GM12873 (cell line): ENCODE measurements at regions not wholly inside any gene's neighbourhood (a gene's known extent, or its start where the extent isn't known, plus 50 kb on each side); places are given as distances from the start of the nearest gene placed in this dataset.

Experiments used
- TF ChIP-seq, protein P1 (sequence below): IDR thresholded peaks from 2 replicates; pipeline ENCODE4 v1.5.1; 2012; ENCODE audit warnings: low read depth, mild to moderate bottlenecking, moderate library complexity, low read length, control low read depth; ENCODE audit not compliant: insufficient read depth; ENCODE audit errors: missing control alignments

DNA sequence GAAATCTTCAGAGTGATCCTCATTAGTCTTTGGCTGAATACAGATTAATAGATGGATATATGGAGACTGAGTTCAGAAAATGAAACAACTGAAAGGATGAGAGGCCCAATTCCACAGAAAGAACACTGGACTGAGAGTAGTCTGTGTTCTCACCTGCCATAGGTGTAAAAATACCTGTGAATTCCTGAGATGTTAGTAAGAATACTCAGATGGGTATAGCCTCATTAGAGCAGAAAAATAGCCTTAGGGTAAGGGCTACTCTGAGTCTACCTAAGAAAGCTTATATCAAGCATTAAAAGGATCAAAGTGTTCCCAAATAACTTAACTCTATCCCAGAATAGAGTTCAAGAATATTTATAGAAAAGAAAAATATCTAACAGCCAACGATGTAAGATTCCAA, 1510.3 kb upstream of the SEL1L start:
- TF ChIP-seq, protein P1, sequence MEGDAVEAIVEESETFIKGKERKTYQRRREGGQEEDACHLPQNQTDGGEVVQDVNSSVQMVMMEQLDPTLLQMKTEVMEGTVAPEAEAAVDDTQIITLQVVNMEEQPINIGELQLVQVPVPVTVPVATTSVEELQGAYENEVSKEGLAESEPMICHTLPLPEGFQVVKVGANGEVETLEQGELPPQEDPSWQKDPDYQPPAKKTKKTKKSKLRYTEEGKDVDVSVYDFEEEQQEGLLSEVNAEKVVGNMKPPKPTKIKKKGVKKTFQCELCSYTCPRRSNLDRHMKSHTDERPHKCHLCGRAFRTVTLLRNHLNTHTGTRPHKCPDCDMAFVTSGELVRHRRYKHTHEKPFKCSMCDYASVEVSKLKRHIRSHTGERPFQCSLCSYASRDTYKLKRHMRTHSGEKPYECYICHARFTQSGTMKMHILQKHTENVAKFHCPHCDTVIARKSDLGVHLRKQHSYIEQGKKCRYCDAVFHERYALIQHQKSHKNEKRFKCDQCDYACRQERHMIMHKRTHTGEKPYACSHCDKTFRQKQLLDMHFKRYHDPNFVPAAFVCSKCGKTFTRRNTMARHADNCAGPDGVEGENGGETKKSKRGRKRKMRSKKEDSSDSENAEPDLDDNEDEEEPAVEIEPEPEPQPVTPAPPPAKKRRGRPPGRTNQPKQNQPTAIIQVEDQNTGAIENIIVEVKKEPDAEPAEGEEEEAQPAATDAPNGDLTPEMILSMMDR: no peak

DNA sequence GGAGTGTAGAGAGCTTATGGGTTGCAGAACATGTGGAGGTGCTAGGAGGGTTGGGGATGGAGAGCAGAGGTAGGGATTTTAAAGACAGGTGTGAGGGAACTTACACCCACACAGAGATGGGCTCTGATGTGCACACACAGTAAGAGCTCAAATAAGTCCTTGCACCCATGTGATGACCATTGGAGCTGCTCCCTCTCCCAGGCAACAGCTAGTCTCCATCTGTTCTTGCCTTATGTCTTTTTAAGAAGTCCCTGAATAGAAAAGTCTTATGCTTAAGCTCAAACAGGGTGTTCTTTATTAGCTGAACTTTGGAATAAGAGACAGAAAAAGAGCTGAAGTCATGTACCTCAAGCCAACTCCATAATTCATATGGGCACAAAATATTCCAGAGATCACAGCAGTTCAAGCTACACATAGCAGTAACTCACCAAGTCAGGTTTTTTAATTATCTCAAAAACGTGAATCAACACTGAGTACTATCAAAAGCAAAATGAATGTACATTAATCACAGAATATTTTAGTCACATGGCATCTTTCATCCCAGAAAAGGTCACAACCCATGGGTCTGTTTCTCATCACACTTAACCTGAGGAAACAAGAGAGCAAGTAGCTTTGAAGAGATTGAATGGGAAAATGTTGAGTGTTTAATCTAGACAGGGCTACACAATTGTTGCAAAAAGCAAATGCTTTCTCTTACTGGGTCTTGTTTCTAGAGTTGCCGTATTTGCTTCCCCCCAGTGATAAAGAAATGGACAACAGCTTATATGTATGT, 1513.6 kb upstream of the SEL1L start:
- TF ChIP-seq, protein P1: no peak

DNA sequence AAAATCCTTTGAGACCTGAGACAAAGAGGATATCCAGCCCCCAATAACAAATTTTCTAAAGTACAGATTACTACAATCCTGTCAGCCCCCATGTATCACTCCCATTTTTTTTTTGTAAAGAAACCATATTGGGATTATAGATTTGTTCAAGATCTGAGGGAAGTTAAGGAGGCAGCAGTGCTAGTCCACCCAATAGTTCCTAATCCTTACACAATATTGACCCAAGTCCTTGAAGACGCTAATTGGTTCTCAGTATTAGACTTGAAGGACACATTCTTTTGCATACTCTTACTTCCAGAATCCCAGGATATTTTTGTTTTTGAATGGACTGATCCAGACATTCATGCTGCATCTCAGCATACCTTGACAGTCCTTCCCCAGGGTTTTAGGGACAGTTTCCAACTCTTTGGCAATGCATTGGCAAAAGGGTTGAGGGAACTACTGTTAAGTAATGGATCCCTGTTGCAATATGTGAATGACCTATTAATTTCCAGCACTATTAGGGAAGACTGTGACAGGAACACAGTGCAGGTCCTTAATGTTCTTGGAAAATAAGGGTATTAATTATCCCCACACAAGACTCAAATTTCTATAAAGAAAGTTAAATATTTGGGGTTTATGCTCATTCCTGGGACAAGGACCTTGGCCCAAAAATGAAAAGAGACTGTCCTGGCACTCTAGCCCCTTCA, 1519.5 kb upstream of the SEL1L start:
- TF ChIP-seq, protein P1: no peak

DNA sequence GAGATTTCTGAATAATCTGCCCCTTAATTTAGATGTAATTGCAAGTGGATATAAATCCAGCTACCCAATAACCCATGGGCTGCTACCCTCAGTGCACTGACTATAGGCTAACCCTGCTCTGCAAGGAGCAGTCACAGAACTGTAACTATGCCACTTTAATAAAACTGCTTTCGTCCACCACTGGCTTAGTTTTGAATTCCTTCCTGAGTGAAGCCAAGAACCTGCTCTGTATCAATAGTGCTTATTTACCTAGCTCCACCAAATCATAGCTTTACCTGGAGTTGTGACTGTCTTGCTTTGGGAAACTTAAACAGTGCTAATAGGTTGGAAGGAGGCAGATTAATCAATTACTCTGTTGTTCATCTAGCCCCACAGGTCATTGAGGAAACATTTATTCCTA, 1524.4 kb upstream of the SEL1L start:
- TF ChIP-seq, protein P1: no peak

DNA sequence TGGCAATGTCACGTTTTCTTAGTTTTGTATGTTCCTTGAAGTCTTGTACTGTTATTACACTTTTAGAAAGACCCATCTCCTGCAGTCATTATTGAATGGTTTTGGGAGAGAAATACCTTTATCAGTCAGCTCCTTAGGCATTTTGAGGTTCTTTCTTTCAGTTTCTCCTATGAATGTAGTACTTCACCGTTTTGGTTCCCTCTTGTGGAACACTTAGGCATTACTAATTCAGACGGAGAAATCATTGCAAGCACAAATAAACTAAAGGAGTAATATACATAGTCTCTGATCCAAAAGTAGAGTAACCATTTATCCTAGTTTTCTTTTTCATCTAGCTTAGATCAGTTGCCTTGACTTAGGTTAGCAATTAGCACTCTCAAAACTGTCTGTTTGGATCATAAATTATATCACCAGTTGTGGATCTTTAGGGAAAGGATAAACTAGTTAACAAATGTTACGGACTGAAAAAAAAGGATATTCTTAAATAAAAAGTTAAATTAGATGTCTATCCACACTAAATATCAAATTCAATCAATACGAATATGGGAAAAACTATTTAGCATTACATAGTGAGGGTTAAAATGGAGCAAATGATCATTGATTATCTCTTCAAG, 1538.3 kb upstream of the SEL1L start:
- TF ChIP-seq, protein P1: peak; percentile 35

DNA sequence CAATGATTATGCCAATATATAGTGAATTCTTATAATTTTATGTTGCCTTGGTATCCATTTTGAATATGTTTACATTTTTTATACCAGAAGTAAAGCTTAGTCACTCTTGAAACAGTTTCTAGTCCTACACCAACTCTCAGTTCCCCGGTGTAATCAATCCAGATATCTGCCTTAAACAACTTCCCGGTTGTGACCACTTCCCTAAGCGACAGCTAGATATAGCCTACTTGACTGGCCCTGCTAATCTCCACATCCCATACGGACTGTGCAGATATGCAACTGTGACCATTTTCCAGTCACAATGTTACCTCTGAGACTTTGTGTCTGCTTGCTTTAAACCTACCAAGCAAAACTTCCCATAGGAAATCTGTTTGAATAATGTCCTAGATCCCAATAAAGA, 1551.5 kb upstream of the SEL1L start:
- TF ChIP-seq, protein P1: no peak

DNA sequence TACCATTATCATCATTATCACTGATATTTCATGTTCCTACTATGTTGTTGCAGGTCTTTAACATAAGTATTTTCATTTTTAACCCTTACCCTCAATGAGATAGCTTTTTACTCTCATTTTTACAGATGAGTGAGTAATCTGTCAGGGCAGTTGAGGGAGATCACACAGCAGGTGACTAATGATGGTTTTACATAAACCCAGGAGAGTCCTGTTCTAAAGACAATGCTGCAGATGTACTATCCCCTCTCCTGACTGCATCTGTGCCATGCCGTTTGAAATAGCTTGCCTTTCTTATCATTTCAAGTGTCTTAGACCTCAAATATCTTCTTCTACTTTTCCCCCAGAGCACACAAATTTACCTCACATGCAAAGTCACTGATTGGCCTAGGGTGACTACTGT, 1552.1 kb upstream of the SEL1L start:
- TF ChIP-seq, protein P1: no peak
